ENCODE measurements at regions not wholly inside any gene's neighbourhood (a gene's known extent, or its start where the extent isn't known, plus 50 kb on each side); places are given as distances from the start of the nearest gene placed in this dataset.
"Not testable (repeated sequence)": the region's sequence is repeated elsewhere in the genome, so short reads cannot be mapped to it uniquely, and the experiment has no call there.

DNA sequence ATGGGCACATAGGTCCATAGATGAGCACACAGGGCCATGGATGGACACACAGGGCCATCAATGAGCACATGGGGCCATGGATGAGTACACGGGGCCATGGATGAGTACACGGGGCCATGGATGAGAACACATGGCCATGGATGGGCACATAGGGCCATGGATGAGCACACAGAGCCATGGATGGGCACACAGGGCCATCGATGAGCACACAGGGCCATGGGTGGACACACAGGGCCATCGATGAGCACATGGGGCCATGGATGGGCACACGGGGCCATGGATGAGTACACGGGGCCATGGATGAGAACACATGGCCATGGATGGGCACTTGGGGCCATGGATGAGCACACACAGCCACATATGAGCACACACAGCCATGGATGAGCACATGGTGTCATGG lies 192.6 kb upstream of the HDAC4 start:
- H3K27me3 ChIP-seq (ENCODE audit: control insufficient read depth, insufficient read depth, low read length) = no peaks in the 10 kb centered on the region
- H4K20me1 ChIP-seq (ENCODE audit: control insufficient read depth, extremely low read depth, insufficient read depth, low read length) = no peaks in the 10 kb centered on the region
- no peak overlapping the region for H3K9ac ChIP-seq (ENCODE audit: insufficient read depth, low read length)
- H2AFZ ChIP-seq (ENCODE audit: low read length) = no peak overlapping the region
- TF ChIP-seq EZH2 (IDR thresholded peaks at IDR 0.05; ENCODE audit: low read length, missing control alignments) (no peak), CTCF (conservative IDR thresholded peaks at IDR 0.05 in 1 of 2, IDR thresholded peaks at IDR 0.05 in 1 of 2; ENCODE audit: low read depth in 1 of 2, low read length in 2 of 2) (no peak)
- no peak overlapping the region for H3K4me3 ChIP-seq (replicated peaks in 1 of 4; ENCODE audit: control extremely low read depth in 1 of 4, insufficient read depth in 1 of 4, low read depth in 3 of 4, low read length in 4 of 4)
- no peak overlapping the region for H3K27ac ChIP-seq (ENCODE audit: insufficient read depth, low read length)
- H3K36me3 ChIP-seq (ENCODE audit: control insufficient read depth, insufficient read depth, low read length) = no peaks in the 10 kb centered on the region
- H3K79me2 ChIP-seq (ENCODE audit: control insufficient read depth, insufficient read depth, low read length) = no peaks in the 10 kb centered on the region
- no peak for DNase-seq (ENCODE audit: low read depth in 2 of 2)
- H3K4me1 ChIP-seq (ENCODE audit: control insufficient read depth, extremely low read depth, insufficient read depth, low read length) = no peaks in the 10 kb centered on the region
- H3K9me3 ChIP-seq (ENCODE audit: control insufficient read depth, insufficient read depth, low read depth, low read length) = peaks cover 2% of the 10 kb centered on the region
- no peak overlapping the region for H3K4me2 ChIP-seq (ENCODE audit: extremely low read depth, insufficient read depth, low read length)

DNA sequence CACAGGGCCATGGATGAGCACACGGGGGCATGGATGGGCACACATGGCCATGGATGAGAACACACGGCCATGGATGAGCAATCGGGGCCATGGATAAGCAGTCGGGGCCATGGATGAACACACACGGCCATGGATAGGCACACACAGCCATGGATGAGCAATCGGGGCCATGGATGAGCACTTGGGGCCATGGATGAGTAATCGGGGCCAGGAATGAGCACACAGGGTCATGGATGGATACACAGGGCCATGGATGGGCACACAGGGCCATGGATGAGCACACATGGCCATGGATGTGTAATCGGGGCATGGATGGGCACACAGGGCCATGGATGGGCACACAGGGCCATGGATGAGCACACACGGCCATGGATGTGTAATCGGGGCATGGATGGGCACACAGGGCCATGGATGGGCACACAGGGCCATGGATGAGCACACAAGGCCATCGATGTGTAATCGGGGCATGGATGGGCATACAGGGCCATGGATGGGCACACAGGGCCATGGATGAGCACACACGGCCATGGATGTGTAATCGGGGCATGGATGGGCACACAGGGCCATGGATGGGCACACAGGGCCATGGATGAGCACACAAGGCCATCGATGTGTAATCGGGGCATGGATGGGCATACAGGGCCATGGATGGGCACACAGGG lies 191.9 kb upstream of the HDAC4 start:
- H3K79me2 ChIP-seq (ENCODE audit: control insufficient read depth, insufficient read depth, low read length); H3K27me3 ChIP-seq (ENCODE audit: control insufficient read depth, insufficient read depth, low read length); H3K4me2 ChIP-seq (ENCODE audit: extremely low read depth, insufficient read depth, low read length); H3K9me3 ChIP-seq (ENCODE audit: control insufficient read depth, insufficient read depth, low read depth, low read length); H2AFZ ChIP-seq (ENCODE audit: low read length); H3K4me1 ChIP-seq (ENCODE audit: control insufficient read depth, extremely low read depth, insufficient read depth, low read length); DNase-seq (ENCODE audit: low read depth in 2 of 2); H3K4me3 ChIP-seq (replicated peaks in 1 of 4; ENCODE audit: control extremely low read depth in 1 of 4, insufficient read depth in 1 of 4, low read depth in 3 of 4, low read length in 4 of 4); H3K9ac ChIP-seq (ENCODE audit: insufficient read depth, low read length); H3K27ac ChIP-seq (ENCODE audit: insufficient read depth, low read length); H4K20me1 ChIP-seq (ENCODE audit: control insufficient read depth, extremely low read depth, insufficient read depth, low read length); H3K36me3 ChIP-seq (ENCODE audit: control insufficient read depth, insufficient read depth, low read length): not testable (repeated sequence)

DNA sequence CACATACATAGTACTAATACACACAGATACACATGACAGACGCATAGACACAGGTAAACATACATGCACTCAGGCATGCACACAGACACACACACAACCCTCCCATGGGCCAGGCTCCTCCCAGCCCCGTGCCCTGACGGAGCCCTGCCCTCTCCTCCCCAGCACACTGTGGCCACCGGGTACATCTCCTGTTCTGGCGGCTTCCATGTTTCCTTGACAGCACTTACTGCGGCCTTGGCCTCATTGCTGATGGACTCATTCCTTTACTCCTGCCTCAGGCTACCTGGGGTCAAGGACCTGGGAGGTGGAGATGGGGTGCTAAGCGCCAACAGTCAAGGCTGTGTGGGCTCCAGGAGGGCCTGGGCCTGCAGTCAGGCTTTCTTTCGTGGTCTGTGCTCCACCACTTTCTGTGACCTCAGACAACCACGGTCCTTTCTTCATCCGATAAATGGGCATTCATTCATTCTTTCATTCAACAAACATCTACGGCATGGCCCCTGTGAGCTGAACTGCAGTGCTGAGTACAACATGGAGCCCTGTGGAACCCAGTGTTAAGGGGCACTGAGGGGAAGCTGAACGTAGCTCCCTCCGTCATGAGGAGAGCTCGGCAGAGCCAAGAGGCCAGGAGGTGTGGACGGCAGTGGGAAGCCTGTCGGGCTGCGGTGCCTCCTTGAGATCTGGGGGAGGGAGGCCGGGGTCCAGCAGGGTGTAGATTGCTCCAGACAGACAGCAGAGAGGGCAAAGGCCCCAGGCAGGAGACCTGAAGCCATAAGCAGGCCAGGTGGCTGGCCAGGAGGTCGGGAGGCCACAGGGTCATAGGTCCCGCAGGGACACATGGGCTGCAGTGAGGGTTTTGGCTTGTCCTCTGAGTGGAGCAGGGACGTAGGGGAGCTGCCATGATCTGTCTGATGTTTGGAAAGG lies 190.4 kb upstream of the HDAC4 start:
- peaks cover 2% of the 10 kb centered on the region for H3K9me3 ChIP-seq (ENCODE audit: control insufficient read depth, insufficient read depth, low read depth, low read length)
- no peaks in the 10 kb centered on the region for H3K79me2 ChIP-seq (ENCODE audit: control insufficient read depth, insufficient read depth, low read length)
- H4K20me1 ChIP-seq (ENCODE audit: control insufficient read depth, extremely low read depth, insufficient read depth, low read length) = no peaks in the 10 kb centered on the region
- no peak overlapping the region for H3K4me3 ChIP-seq (replicated peaks in 1 of 4; ENCODE audit: control extremely low read depth in 1 of 4, insufficient read depth in 1 of 4, low read depth in 3 of 4, low read length in 4 of 4)
- H3K4me2 ChIP-seq (ENCODE audit: extremely low read depth, insufficient read depth, low read length) = no peak overlapping the region
- no peak overlapping the region for H3K27ac ChIP-seq (ENCODE audit: insufficient read depth, low read length)
- H3K9ac ChIP-seq (ENCODE audit: insufficient read depth, low read length) = no peak overlapping the region
- no peak for DNase-seq (ENCODE audit: low read depth in 2 of 2)
- no peak for TF ChIP-seq EZH2 (IDR thresholded peaks at IDR 0.05; ENCODE audit: low read length, missing control alignments)
- TF ChIP-seq CTCF (conservative IDR thresholded peaks at IDR 0.05 in 1 of 2, IDR thresholded peaks at IDR 0.05 in 1 of 2; ENCODE audit: low read depth in 1 of 2, low read length in 2 of 2) = no peak
- no peaks in the 10 kb centered on the region for H3K4me1 ChIP-seq (ENCODE audit: control insufficient read depth, extremely low read depth, insufficient read depth, low read length)
- no peaks in the 10 kb centered on the region for H3K36me3 ChIP-seq (ENCODE audit: control insufficient read depth, insufficient read depth, low read length)
- H2AFZ ChIP-seq (ENCODE audit: low read length) = no peak overlapping the region
- H3K27me3 ChIP-seq (ENCODE audit: control insufficient read depth, insufficient read depth, low read length) = no peaks in the 10 kb centered on the region
